Fibroblast of the aortic adventitia (primary cell): ENCODE measurements at regions not wholly inside any gene's neighbourhood (a gene's known extent, or its start where the extent isn't known, plus 50 kb on each side); places are given as distances from the start of the nearest gene placed in this dataset.

ENCODE experiments used
- DNase-seq: peaks from one replicate; pipeline ENCODE4 v3.0.0-alpha.2; 2010; ENCODE audit warnings: low read depth
- H3K4me3 ChIP-seq: 2 replicates; pipeline ENCODE4 v1.5.1; 2011; ENCODE audit warnings: low read depth, mild to moderate bottlenecking, control low read depth, low read length, moderate library complexity
- TF ChIP-seq, protein P1 (sequence below): IDR thresholded peaks from 2 replicates; pipeline ENCODE4 v1.5.1; 2011; ENCODE audit warnings: mild to moderate bottlenecking, low read length, control low read depth, inconsistent platforms; ENCODE audit not compliant: insufficient read depth

- no peak for DNase-seq
- TF ChIP-seq, protein P1, sequence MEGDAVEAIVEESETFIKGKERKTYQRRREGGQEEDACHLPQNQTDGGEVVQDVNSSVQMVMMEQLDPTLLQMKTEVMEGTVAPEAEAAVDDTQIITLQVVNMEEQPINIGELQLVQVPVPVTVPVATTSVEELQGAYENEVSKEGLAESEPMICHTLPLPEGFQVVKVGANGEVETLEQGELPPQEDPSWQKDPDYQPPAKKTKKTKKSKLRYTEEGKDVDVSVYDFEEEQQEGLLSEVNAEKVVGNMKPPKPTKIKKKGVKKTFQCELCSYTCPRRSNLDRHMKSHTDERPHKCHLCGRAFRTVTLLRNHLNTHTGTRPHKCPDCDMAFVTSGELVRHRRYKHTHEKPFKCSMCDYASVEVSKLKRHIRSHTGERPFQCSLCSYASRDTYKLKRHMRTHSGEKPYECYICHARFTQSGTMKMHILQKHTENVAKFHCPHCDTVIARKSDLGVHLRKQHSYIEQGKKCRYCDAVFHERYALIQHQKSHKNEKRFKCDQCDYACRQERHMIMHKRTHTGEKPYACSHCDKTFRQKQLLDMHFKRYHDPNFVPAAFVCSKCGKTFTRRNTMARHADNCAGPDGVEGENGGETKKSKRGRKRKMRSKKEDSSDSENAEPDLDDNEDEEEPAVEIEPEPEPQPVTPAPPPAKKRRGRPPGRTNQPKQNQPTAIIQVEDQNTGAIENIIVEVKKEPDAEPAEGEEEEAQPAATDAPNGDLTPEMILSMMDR: no peak
- H3K4me3 ChIP-seq: no peak overlapping the region
Observed at GRCh38 chr4:103938488-103938887, 218.7 kb upstream of the TACR3 start.

DNA sequence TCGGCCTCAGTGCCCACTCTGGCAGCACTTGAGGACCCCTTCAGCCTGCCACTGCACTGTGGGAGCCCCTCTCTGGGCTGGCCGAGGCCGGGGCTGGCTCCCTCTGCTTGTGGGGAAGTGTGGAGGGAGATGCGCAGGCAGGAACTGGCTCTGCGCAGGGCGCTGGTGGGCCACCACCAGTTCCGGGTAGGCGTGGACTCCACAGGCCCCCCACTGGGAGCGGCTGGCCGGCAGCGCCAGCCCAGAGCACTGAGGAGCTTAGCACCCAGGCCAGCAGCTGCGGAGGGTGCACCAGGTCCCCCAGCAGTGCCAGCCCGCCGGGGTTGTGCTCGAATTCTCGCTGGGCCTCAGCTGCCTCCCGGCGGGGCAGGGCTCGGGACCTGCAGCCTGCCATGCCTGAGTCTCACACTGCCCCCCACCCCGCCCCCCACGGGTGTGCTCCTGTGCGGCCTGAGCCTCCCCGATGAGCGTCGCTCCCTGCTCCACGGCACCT is 216.9 kb upstream of the TACR3 start:
- no peak overlapping the region for H3K4me3 ChIP-seq
- no peak for DNase-seq
- TF ChIP-seq, protein P1: no peak

DNA sequence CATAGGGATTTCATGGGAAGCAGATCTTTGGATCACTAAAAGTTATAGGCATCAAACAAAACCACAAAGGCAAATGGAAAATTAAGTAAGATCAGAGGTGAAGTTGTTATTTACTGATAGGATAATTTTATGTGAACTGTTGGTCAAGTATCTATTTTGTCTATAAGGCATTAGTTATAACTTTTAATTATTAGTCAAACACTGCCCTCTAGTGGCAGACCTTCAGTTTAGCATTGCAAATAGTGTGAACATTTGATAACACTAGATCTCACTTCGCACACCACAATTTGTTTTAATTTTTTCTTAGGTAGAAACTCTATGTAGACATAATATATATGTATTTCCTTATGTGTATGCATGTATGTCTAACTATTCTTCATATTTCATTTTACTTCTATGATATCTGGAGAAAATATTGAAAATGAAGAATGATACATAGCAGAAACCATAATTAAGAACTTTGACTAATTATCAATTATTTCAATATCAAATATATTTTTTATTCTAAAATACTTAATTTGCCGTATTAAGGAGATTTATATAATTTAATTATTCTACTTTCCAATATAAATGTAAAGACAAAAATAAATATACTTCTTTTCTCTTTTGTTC is 214.5 kb upstream of the TACR3 start:
- no peak overlapping the region for H3K4me3 ChIP-seq
- TF ChIP-seq, protein P1: peak; percentile 62
- peak; percentile 68 for DNase-seq

- TF ChIP-seq, protein P1: no peak
- H3K4me3 ChIP-seq: no peak overlapping the region
- DNase-seq: no peak
Observed at GRCh38 chr4:103928370-103928769, 208.6 kb upstream of the TACR3 start.

DNA sequence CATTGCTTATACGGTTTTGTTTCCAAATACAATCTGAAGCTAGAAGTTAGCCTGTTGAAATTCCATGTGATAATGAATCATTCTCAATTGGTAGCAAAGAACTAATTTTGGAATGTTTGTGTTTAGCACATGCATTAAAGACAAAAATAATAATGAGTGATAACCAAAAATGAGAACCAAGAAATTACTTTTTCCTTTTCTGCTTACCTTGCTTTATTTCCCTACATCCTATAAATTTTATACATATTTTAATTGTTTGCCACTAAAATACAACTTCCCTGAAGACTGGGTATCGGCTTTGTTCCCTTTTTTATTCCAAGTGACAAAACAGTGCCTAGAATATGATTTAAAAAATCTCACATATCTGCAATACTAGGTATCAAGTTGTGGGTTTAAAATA is 203.8 kb upstream of the TACR3 start:
- no peak for DNase-seq
- H3K4me3 ChIP-seq: no peak overlapping the region
- TF ChIP-seq, protein P1: no peak

GRCh38 chr4:103918214-103918613 is 198.4 kb upstream of the TACR3 start:
- DNase-seq: no peak
- TF ChIP-seq, protein P1: no peak
- H3K4me3 ChIP-seq: no peak overlapping the region
